Hypothalamus (tissue), 51 donors: ENCODE measurements at regions not wholly inside any gene's neighbourhood (a gene's known extent, or its start where the extent isn't known, plus 50 kb on each side); places are given as distances from the start of the nearest gene placed in this dataset.
A peak's percentile ranks its signal among the peaks of the same experiment; 100 is the strongest.

Experiments used
- DNase-seq, 51 donors: peaks; one replicate each; lab custom pipeline; 2025; lab: John Stamatoyannopoulos, UW

DNA sequence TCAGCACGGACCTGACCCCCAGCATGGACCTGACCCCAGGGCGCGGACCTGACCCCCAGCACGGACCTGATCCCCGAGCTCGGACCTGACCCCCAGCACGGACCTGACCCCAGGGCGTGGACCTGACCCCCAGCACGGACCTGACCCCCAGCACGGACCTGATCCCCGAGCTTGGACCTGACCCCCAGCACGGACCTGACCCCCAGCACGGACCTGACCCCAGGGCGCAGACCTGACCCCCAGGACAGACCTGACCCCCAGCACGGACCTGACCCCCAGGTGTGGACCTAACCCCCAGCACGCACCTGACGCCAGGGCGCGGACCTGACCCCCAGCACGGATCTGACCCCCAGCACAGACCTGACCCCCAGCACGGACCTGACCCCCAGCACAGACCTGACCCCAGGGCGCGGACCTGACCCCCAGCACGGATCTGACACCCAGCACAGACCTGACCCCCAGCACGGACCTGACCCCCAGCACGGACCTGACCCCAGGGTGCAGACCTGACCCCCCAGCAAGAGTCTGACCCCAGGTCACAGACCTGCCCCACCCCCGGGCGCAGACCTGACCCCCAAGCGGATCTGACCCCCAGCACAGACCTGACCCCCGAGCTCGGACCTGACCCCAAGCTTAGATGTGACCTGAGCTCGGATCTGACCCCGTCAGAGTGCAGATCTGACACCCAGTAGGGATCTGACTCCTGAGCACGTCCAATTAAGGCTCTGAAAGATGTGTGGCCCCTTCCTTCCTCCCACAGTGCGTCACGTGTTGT is 98.7 kb downstream of the C16orf95 start:
- no peak for DNase-seq

DNA sequence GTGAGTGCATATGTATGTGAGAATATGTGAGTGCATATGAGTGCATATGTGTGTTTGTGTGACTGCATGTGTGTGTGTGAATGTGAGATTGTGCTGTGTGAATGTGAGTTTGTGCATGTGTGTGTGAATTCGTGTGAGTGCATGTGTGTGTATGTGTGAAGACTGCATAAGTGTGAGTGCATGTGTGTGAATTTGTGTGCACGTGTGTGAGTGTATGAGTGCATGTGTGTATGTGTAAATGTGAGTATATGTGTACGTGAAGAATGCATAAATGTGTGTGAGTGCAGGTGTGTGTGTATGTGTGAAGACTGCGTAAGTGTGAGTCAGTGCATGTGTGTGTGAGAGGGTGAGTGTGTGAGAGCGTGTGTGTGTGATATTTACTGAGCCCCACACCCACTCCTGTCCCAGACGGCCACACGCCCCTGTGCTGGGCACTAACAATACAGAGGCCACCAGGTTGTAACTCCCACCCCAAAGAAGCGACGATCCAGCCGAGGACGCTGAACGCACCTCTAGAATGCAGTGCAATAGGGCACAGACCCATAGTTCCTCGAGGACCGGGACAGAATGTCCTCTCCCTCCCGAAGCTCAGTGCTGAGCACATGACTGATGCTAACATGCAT is 97.8 kb downstream of the C16orf95 start:
- DNase-seq = no peak

DNA sequence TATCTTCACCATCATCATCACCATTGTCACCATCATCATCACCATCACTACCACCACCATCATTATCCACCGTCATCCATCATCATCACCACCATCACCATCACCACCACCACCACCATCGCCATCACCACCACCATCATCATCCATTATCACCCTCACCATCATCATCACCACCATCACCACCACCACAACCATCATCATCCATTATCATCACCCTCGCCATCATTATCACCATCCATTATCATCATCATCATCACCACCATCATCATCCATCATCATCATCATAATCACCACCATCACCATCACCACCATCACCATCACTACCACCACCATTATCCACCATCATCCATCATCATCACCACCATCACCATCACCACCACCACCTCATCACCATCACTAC is 95.6 kb downstream of the C16orf95 start:
- no peak for DNase-seq

DNA sequence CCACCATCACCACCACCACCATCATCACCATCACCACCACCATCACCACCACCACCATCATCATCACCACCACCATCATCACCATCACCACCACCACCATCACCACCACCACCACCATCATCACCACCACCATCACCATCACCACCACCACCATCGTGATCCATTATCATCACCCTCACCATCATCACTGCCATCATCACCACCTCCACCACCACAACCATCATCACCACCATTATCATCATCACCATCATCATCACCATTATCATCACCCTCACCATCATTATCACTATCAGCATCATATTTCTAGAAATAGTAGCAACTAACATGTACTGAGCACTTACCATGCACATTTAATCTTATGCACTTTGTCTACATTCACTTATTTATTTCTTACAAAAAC is 94.9 kb downstream of the C16orf95 start:
- no peak for DNase-seq

DNA sequence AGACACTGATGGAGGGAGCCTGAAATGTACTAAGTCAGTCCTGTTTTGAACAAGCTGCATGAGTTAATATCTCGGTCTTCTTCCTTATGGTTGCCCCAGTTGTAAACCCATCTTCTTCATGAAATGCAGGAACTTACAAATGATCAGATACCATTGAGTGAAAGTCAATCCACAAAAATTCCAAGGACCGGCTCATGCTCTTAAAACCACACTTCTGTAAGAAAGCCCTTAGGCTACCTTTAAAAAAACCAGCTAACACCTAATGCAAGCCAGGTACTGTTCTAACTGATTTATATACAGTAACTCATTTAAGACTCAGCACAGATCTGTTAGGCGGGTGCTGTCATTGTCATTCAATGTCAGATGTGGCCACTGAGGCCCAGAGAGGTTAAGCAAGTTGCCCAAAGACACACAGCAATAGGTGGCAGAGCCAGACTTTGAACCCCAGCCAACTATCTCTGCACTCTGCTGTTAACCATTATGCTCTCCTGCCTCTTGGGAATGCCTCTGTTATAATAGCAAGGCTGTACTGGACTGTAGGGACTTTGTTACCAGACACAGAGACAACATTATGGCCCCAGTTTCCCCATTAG is 93.4 kb downstream of the C16orf95 start:
- no peak for DNase-seq

DNA sequence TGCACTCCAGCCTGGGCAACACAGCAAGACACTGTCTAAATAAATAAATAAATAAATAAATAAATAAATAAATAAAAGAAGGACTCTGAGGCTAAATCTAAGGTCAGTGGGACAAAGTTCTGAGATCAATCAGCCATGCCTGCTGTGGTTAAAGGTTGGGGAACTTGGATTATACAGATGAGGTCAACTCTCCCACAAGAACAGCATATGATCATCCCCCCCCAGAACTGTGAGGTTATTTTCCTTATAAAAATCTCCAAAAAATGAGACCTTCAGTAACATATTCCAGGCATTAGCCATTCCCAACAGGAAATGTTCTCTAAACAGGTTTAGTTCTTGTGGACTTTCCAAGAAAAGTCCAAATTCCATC is 90.3 kb downstream of the C16orf95 start:
- DNase-seq = no peak

DNA sequence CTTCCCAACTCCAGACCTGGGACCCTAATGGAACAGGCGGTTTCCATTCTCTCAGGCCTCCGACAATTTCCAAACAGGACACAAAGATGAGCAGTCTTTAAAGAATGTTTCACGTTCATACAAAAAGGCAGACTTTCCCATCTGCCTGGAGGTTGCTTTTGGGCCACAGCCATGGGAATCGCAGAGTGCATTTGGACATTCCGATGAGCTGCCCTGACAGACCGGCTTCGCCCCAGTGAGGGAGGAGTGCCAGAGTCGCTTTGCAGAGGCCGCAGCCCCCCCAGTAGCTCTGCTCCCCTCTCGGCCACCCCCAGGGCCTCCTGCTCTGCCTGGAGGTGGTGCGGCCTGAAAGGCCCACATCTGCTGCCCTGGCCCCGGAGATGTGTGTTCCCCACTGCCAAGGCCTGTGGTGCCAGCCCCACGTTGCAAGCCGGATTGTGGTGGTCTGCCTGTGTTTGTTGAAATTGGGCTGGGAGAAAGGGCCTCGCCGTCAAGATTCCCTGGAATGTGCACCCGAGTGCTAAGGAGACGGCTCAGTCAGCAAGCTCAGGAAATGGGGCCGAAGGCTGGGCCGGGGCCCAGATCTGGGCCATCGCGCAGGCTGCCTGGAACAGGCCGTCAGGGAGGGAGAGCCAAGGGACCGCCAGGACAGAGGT is 89.8 kb downstream of the C16orf95 start:
- DNase-seq = peak in 25 of 51 donors; percentile 3 to 61 (median 22)

DNA sequence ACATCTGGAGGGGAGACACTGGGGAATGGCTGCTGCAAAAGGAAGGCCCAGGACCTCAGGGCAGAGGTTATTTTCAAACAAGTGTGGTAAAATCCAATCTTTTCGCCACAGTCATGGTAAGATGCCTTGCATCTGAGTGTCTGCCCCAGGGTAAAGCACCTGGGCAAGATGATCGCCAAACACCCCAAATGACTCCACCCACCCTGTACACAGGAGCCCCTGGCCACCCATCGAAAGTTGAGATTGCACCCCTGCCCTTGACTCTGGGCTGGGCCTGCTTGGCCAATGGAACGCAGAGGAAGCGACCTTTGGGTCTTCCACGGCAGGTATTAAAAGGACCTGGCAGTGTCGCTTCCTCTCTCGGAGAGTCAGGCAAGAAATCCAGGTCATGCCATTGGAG is 88.8 kb downstream of the C16orf95 start:
- no peak for DNase-seq

DNA sequence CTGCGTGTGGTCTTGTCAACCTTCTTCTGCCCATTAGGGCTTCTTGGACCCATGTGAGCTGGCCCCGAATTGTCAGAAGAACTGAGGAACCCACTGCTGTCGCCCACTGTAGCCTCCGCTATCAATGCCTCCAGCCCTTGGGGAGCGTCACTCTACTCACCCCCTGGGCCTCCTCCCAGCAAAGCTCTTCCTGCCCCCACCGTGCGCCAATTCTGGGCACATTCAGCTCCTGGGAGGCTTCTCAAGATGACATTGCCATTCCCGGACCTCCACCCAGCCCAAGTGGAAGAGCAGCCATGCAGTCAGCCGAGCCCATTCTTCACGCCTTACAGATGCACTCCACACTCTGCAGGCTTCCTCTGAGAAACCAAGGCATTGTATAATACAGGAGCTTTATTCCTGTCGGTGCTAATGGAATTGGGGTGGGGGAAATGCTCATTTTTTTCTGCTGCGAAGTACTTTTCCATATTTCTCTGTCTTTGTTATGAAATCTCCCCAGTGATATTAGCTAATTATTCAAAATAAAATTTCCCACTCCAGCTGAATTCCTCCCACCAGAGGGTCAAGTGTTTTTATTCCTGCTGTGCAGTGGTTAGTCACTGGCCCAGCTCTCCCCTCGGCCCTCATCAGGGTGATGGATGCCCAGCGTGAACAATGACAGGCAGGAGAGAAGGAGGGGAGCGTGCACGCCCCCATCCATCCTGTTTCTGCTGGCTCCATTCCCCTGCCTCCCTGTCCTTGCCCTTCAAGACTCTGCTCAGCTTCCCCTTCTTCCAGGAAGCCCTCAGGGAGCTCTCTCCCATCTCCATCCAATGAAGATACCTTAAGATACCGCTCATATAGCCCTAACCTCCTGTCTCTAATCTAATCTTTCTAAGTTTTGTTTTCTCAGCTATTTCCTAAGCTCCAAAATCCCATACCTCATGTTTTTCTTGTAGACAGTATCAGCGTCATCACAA is 87.7 kb downstream of the C16orf95 start:
- no peak for DNase-seq

DNA sequence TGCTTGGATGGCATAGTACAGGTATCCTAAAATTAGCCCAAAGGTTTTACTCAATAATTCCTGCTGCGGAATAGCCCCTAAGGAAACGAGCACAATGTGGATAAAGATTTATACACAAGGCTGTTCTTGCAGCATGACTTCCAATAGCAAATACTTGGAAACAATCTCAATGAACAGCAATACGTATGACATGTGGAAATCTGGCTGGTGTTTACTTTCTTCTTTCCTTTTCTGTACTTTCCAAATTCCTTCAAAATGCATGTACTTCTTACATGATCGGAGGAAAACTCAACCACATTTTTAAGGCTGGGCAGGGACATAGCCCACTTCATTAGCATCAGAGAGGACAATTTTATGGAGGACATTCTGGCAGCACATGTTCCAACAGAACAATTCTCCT is 86.6 kb downstream of the C16orf95 start:
- no peak for DNase-seq

DNA sequence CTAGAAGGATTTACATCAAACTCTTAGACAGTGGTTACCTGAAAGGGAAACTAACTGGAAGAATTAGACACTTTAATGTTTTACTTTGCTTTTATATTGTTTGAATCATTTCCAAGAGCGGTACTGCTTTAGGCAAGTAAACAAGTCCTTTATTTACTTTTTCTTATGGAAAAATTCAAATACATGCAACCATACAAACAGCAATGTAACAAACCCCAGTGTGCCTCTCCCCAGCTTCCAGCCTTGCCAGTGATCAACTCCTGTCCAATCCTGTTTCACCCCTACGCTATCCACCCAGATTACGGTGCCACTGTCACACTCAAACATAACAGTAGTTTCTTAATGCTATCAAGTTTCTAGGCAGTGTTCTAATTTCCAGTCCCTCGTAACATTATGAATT is 85.9 kb downstream of the C16orf95 start:
- no peak for DNase-seq

DNA sequence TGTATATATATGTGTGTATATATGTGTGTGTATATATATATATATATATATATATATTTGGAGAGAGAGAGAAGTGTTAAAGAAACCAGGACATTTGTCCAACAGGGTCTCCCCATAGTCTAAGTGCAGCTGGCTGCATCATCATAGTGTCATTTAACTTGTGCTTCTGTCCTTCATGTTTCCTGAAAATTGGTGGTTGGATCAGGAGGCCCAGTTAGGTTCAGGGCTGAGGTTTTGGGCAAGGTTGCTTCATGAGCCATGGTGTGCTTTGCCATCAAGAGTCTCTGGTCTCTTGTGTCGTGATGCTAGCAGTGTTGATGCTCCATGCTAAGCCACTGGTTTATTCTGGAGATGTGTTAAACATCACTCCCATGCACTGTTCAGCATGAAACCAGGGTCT is 85.3 kb downstream of the C16orf95 start:
- DNase-seq = no peak

DNA sequence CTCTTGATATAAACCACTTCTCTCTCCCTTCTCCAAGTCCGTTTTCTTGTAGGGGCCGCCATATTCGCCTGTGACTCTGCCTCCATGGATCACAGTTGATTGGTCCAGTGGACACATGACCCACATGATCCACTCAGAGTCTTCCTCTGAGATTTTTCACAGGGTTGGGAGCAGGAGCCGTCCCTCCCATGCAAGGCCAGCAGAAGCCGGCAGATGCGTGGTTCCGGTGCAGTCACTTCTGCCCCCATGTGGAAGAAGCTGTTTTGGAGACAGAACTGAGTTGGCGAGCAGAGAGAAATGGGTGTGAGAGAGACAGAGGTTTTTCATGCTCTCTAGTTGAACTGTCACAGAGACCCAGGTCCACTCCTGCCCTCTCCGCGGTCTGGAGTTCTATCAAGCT is 83.3 kb downstream of the C16orf95 start:
- no peak for DNase-seq

DNA sequence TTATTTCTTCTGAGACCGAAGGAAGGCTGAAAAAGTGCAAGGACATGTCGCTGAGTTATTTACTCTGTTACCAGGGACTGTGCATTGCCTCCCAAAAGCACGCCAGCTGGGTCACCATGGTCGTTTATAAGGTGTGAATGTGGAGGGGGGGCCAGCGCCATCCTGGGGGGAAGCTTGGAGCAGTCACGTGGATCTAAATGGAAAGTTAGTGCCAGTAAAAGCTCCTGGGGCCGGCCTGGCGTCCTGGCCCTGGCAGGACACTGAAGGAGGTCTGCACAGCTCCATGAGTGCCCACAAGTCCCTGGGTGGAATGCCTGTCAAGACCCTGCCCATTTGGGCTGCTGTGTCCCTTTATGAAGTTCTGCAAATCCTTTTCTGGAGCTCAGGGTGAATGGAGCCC is 82.6 kb downstream of the C16orf95 start:
- DNase-seq = no peak

DNA sequence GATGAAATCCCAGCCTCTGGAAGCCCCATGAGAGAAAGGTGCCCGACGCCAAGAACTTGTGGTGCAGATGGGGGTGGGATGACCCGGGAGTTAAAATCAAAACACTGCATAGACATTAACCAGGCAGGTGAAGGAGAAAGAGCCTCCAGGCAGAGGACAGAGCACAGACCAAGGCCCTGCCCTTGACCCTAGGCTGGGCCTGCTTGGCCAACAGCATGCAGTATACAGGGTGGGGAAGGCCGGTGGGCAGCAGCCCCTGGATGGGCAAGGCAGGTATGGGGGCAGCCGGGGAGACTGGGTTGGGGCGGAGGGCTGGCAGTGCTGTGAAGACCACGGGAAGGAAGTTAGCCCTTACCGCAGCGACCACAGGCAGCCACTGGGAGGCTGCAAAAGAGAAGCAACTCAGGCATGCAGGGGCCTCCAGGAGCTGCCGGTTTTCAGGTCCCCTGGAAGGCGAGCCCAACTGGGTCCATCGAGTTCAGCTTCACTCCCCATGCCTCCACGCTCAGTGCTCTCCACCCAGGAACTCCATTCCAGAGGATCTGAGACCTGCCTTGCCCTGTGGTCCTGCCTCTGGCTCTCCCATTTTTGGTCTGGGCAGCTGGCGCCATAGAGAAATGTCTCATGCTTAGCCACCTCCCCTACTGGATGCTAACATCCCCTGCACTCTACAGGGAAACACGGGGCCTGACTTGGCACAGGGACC is 81.2 kb downstream of the C16orf95 start:
- no peak for DNase-seq

DNA sequence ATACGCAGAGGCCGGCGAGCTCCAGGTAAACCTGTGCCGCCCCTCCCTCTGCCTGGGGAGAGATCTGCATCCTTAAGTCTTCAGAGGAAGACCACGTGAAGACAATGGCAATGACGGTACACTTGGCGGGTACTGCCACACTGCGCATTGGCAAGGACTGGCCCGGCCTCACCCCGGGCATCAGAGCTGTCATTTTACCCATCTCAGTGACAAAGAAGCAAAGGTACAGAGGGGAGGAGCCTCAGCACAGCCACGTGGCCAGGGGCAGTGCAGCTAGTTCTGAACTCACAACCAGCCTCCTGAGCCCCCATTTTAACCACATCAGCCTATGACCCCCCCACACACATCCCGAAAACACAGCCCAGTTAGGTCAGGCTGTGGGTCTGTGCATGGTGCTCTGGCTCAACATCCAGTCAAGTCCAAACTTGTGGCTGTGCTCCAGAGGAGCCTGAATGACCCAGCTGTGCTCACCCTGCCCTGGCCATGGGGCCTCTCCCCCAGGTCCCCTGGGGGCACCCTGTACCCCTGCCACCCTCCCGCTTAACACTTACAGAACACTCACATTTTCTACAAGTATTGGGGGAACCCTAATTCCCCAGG is 80.6 kb downstream of the C16orf95 start:
- no peak for DNase-seq

DNA sequence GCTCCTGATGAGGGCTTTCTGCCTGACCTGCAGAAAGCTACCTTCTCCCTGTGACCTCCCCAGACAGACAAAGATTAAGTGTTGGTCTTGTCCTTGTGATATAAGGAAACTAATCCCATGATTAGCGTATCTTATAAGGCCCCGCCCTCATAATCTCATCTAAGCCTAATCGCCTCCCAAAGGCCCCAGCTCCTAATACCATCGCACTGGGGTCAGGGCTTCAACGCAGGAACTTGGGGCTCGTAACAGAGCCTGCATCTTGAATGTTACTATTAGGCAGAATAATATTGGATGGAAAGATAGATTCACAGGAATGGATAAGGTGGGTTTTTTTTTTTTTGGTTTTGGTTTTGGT is 78.9 kb downstream of the C16orf95 start:
- no peak for DNase-seq

DNA sequence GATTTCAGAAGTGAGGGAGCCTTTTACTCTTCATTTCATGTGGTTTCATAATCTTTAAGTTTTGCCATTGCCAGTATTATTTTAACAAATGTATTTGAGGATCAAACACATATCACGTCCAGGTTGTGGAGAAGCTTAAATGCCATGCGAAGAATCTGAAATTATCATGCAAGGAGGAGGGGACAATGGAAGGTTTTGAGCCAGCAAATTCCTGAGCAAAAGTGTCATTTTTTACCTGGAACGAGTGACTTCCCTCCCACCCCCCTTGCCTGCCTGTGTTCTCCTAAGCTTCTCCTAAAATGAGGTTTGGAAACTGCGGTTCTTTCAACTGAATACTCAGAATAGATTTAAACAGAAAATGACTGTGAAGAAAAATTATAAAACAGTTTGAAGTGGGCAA is 77.6 kb downstream of the C16orf95 start:
- DNase-seq = no peak
